T-cell (primary cell): ENCODE measurements at regions not wholly inside any gene's neighbourhood (a gene's known extent, or its start where the extent isn't known, plus 50 kb on each side); places are given as distances from the start of the nearest gene placed in this dataset.
"Not testable (repeated sequence)": the region's sequence is repeated elsewhere in the genome, so short reads cannot be mapped to it uniquely, and the experiment has no call there.

Source experiments
- ATAC-seq, 4 experiments: fragments of 200-7000 bp in 3 of 4; fragments of 150-1000 bp in 1 of 4; cut with Tn5 transposase; replicated peaks in 1 of 4; 1 replicate in 3 of 4; 2 replicates in 1 of 4; pipeline ENCODE4 v1.10.0; 2021; ENCODE audit warnings: moderate library complexity in 3 of 4, mild to moderate bottlenecking in 2 of 4, moderate number of reproducible peaks in 1 of 4
- CTCF ChIA-PET, 2 donors: fragments of 300-600 bp; sonication (Branson Sonifier 250); formaldehyde crosslinking; loops; one replicate each; lab custom pipeline; 2022; ENCODE audit warnings: antibody characterized with exemption in 2 of 2; lab: Charles Lee
- POLR2A ChIA-PET, 2 donors: fragments of 300-600 bp; sonication (Branson Sonifier 250); formaldehyde crosslinking; loops; one replicate each; lab custom pipeline; 2022; ENCODE audit warnings: antibody characterized with exemption in 2 of 2; lab: Charles Lee
- DNase-seq, 35 experiments: peaks; one replicate each; pipeline versions ENCODE4 v3.0.0 to v3.0.0-alpha.2; 2013 to 2023
- H3K27ac ChIP-seq: one replicate; pipeline ENCODE4 v1.5.1; 2013; ENCODE audit warnings: low read length
- H3K27me3 ChIP-seq, 2 experiments: replicated peaks in 1 of 2; 1 replicate in 1 of 2; 2 replicates in 1 of 2; pipeline versions ENCODE4 v1.6.1 to v1.7.0; 2013; ENCODE audit warnings: low read length in 1 of 2, mixed read lengths in 1 of 2; ENCODE audit not compliant: control insufficient read depth in 2 of 2, insufficient read depth in 2 of 2; ENCODE audit errors: extremely low read depth in 1 of 2
- H3K36me3 ChIP-seq, 2 donors: 1 replicate in 1 of 2; 2 replicates in 1 of 2; pipeline versions ENCODE4 v1.6.1 to v1.7.0; 2013; ENCODE audit warnings: low read length in 1 of 2; ENCODE audit not compliant: control insufficient read depth in 2 of 2, insufficient read depth in 1 of 2; ENCODE audit errors: extremely low read depth in 1 of 2
- H3K4me1 ChIP-seq, 2 experiments: 1 replicate in 1 of 2; 2 replicates in 1 of 2; pipeline versions ENCODE4 v1.6.1 to v1.7.0; 2013; ENCODE audit warnings: low read length in 2 of 2, mixed read lengths in 1 of 2; ENCODE audit not compliant: insufficient read depth in 2 of 2, control insufficient read depth in 1 of 2; ENCODE audit errors: extremely low read depth in 1 of 2
- H3K4me3 ChIP-seq, 2 donors: 1 replicate in 1 of 2; 2 replicates in 1 of 2; pipeline versions ENCODE4 v1.5.1 to v1.7.0; 2013; ENCODE audit warnings: mild to moderate bottlenecking in 2 of 2, low read length in 1 of 2, moderate library complexity in 1 of 2; ENCODE audit not compliant: control insufficient read depth in 1 of 2; ENCODE audit errors: extremely low read depth in 1 of 2
- H3K9me3 ChIP-seq: 2 replicates; pipeline ENCODE4 v1.7.0; 2013
- H3K27ac Mint-ChIP-seq, 2 donors: one replicate each; pipeline ENCODE4 v1.8.0; 2020 to 2021; ENCODE audit warnings: mild to moderate bottlenecking in 2 of 2, mixed read lengths in 2 of 2
- H3K27me3 Mint-ChIP-seq, 2 donors: one replicate each; pipeline ENCODE4 v1.8.0; 2021 to 2022; ENCODE audit warnings: mixed read lengths in 2 of 2
- H3K36me3 Mint-ChIP-seq: one replicate; pipeline ENCODE4 v1.8.0; 2021; ENCODE audit warnings: mixed read lengths
- H3K4me1 Mint-ChIP-seq, 3 donors: one replicate each; pipeline ENCODE4 v1.8.0; 2020 to 2022; ENCODE audit warnings: mixed read lengths in 3 of 3, mild to moderate bottlenecking in 1 of 3
- H3K4me3 Mint-ChIP-seq, 3 donors: one replicate each; pipeline ENCODE4 v1.8.0; 2020 to 2022; ENCODE audit warnings: mild to moderate bottlenecking in 3 of 3, mixed read lengths in 3 of 3, moderate library complexity in 3 of 3
- H3K9me3 Mint-ChIP-seq, 3 donors: one replicate each; pipeline ENCODE4 v1.8.0; 2020 to 2022; ENCODE audit warnings: mixed read lengths in 3 of 3
- WGBS: methylation state at CpG from one replicate; pipeline ENCODE4 v1.1.5; 2013; ENCODE audit warnings: missing lambda C conversion rate; ENCODE audit not compliant: insufficient coverage; 5-methylcytosine and 5-hydroxymethylcytosine counted together

GRCh38 chr21:9746311-9746710 is 775.1 kb upstream of the TPTE start:
- H3K27ac ChIP-seq, H3K4me3 ChIP-seq, POLR2A ChIA-PET, H3K27me3 Mint-ChIP-seq, H3K36me3 ChIP-seq, H3K27ac Mint-ChIP-seq, H3K9me3 Mint-ChIP-seq, H3K27me3 ChIP-seq, DNase-seq, ATAC-seq, H3K4me3 Mint-ChIP-seq, H3K4me1 ChIP-seq, H3K36me3 Mint-ChIP-seq, CTCF ChIA-PET, H3K4me1 Mint-ChIP-seq, H3K9me3 ChIP-seq: not testable (repeated sequence)
- no CpG with 5 or more reads among the region's 2 CpGs for WGBS

GRCh38 chr21:9746831-9747606 is 774.4 kb upstream of the TPTE start:
- H3K4me3 Mint-ChIP-seq, H3K36me3 Mint-ChIP-seq, H3K4me1 Mint-ChIP-seq, DNase-seq, H3K27me3 ChIP-seq, H3K27ac ChIP-seq, CTCF ChIA-PET, H3K27me3 Mint-ChIP-seq, H3K27ac Mint-ChIP-seq, H3K4me1 ChIP-seq, H3K4me3 ChIP-seq, H3K9me3 ChIP-seq, ATAC-seq, POLR2A ChIA-PET, H3K9me3 Mint-ChIP-seq, H3K36me3 ChIP-seq: not testable (repeated sequence)
- WGBS: 63% methylated on average over 4 of the region's 8 CpGs

- POLR2A ChIA-PET, H3K27ac ChIP-seq: not testable (repeated sequence)
- WGBS: 61% methylated on average over 4 of the region's 5 CpGs
These were observed 773.5 kb upstream of the TPTE start for GRCh38 chr21:9747870-9748269.

GRCh38 chr21:9748451-9748850 is 772.9 kb upstream of the TPTE start:
- H3K27ac Mint-ChIP-seq, CTCF ChIA-PET, H3K4me1 ChIP-seq, POLR2A ChIA-PET, H3K4me3 ChIP-seq, H3K36me3 ChIP-seq, H3K4me3 Mint-ChIP-seq, DNase-seq, H3K36me3 Mint-ChIP-seq, H3K27me3 Mint-ChIP-seq, H3K9me3 Mint-ChIP-seq, H3K27ac ChIP-seq, ATAC-seq, H3K4me1 Mint-ChIP-seq, H3K9me3 ChIP-seq, H3K27me3 ChIP-seq: not testable (repeated sequence)
- WGBS: 50% methylated on average over 3 of the region's 4 CpGs

More at GRCh38 chr21:9747870-9748269, 773.5 kb upstream of the TPTE start:
- H3K4me3 Mint-ChIP-seq, DNase-seq, H3K36me3 ChIP-seq, H3K4me1 Mint-ChIP-seq, H3K9me3 ChIP-seq, CTCF ChIA-PET, H3K27ac Mint-ChIP-seq, H3K36me3 Mint-ChIP-seq, H3K4me1 ChIP-seq, H3K27me3 ChIP-seq, H3K27me3 Mint-ChIP-seq, H3K4me3 ChIP-seq, H3K9me3 Mint-ChIP-seq, ATAC-seq: not testable (repeated sequence)

- H3K4me1 Mint-ChIP-seq, POLR2A ChIA-PET, CTCF ChIA-PET, H3K9me3 ChIP-seq, ATAC-seq, H3K4me3 Mint-ChIP-seq, H3K27me3 ChIP-seq, H3K27me3 Mint-ChIP-seq, H3K4me1 ChIP-seq, DNase-seq, H3K27ac ChIP-seq, H3K36me3 ChIP-seq, H3K36me3 Mint-ChIP-seq, H3K27ac Mint-ChIP-seq, H3K9me3 Mint-ChIP-seq: not testable (repeated sequence)
- H3K4me3 ChIP-seq: peak overlapping the region in 1 of 2 donors; percentile 5
- 86% methylated on average over 6 of the region's 7 CpGs for WGBS
These were observed 771.6 kb upstream of the TPTE start for GRCh38 chr21:9749741-9750230.

GRCh38 chr21:9750341-9751086 is 770.9 kb upstream of the TPTE start:
- ATAC-seq (no peak), DNase-seq (no peak)
- ChIA-PET POLR2A (no interaction called here), CTCF (no interaction called here)
- Mint-ChIP-seq H3K27ac (no peak overlapping the region), H3K4me1 (no peaks in the 10 kb centered on the region), H3K9me3 (peaks cover 4 to 9% (median 5%) of the 10 kb centered on the region in 3 donors), H3K4me3 (no peak overlapping the region), H3K36me3 (no peaks in the 10 kb centered on the region), H3K27me3 (no peaks in the 10 kb centered on the region)
- WGBS: 77% methylated on average over 8 of the region's 13 CpGs
- H3K4me3 ChIP-seq: peak overlapping the region in 1 of 2 donors; percentile 19
- H3K27me3 ChIP-seq: no peaks in the 10 kb centered on the region
- H3K9me3 ChIP-seq: peaks cover 2% of the 10 kb centered on the region
- H3K27ac ChIP-seq: no peak overlapping the region
- no peaks in the 10 kb centered on the region for H3K36me3 ChIP-seq
- H3K4me1 ChIP-seq: no peaks in the 10 kb centered on the region
